Medulla oblongata (tissue), 1 donor: ENCODE measurements at regions not wholly inside any gene's neighbourhood (a gene's known extent, or its start where the extent isn't known, plus 50 kb on each side); places are given as distances from the start of the nearest gene placed in this dataset.
"Not testable (repeated sequence)": the region's sequence is repeated elsewhere in the genome, so short reads cannot be mapped to it uniquely, and the experiment has no call there.

Experiments
- DNase-seq: peaks from one replicate; pipeline ENCODE4 v3.0.0-alpha.2; 2015; ENCODE audit errors: extremely low spot score

GRCh38 chr7:27412164-27412563 lies 169.6 kb downstream of the EVX1 start:
- no peak for DNase-seq

DNA sequence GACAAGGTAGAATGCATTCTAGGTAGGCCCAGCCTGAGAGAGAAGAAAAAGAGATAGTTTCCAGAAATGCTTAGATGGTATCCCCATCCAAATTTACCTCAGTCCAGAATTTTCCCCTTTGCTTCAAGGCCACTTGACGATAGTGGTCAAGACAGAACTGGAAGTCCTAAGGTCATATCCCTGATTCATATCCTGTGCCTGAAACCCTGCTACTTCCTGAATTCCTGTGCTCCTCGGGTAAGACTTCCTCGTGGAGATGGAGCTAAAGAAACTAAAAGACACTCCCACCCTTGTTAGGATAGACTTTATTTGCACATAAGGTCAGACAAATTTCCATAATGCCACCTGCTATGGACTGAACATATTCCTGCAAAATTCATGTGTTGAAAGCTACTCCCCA lies 175.9 kb downstream of the EVX1 start:
- DNase-seq: no peak

DNA sequence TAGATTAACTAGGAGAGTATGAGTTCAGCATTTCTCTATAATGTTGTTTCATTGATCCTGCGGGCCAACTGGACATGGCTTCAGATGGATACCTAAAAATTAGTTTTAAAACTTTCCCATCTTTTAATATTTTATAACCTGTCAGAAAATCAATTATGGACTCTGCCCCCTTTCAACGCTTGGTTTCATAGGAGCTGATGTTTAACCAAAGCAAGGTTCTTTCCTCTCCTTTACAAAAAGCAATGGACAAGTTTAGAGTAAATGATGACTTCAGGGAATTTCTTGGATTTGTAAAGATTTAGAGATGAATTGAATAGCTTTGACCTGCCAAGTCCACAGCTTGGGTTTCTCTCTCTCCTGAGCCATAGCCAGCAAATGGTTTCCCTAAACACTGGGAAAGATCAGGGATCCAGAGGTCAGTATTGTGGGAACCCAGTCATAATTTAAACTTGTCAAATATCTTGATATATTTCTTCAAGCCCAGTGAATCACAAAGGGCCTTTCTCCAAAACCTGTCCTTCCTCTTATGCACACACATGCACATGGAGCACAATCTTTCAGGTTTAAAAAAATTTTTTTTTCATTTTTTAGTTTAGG lies 177.1 kb downstream of the EVX1 start:
- no peak for DNase-seq

DNA sequence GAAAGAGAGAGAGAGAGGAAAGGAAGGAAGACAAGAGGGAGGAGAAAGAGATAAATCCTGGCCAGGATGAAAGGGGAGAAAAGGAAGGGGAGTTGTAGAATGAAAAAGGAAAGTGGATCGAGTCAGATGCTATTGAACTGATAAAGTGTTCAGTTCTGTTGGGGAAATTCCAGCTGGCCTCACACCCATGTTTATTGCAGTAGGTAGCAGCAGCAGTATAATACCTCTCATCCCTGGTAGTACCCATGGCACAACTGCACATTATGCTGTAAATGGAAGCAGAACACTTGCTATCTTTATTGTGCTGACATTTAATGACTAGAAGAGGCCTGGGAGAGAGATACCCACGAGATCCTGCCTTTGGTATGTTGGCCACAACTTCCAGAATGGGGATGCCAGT lies 178.1 kb downstream of the EVX1 start:
- DNase-seq: no peak

- no peak for DNase-seq
Observed at GRCh38 chr7:27423290-27423689, 180.7 kb downstream of the EVX1 start.

- no peak for DNase-seq
Observed at GRCh38 chr7:27423821-27424220, 181.2 kb downstream of the EVX1 start.

DNA sequence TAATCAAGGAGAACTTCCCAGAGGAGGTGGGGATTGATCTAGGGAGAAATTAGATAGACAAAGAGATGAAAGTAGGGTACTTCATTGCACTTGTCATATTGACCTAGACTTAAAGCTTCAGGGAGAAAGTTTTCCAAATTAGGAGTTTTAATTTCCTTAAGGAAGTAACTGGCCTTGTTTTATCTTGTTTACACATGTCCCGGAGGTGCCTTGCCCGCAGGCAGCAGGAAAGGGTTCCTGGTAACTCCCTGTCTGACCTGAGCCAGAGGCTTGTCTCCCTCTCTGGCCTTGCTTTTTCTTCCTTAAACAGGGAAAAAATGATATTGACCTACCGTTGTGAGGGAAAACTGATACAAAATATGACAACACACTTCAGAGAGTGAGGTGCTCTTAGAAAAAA lies 181.6 kb downstream of the EVX1 start:
- no peak for DNase-seq

- DNase-seq: no peak
Observed at GRCh38 chr7:27424749-27425148, 182.1 kb downstream of the EVX1 start.

- no peak for DNase-seq
Observed at GRCh38 chr7:27427416-27427815, 184.8 kb downstream of the EVX1 start.

GRCh38 chr7:27430105-27430504 lies 187.5 kb downstream of the EVX1 start:
- DNase-seq: no peak

DNA sequence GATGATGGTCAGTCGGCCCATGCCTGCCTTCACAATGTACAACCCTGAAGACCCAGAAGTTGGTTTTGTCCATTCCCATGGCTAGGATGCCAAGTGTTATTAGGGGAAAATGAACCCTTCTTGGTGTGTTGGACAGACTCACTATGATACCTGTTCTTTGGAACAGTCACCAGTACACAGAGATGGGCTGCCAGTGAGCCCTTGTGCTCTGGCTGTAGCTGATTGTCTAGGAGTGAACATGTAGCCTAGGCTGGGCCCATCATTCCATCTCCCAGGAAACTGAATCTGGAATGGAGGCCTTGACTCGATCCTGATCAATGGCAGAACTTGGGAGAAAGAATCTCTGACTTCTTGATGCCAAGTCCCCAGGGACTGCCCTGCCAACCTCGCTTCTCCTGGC lies 188.9 kb downstream of the EVX1 start:
- no peak for DNase-seq

GRCh38 chr7:27433581-27433980 lies 191.0 kb downstream of the EVX1 start:
- no peak for DNase-seq

DNA sequence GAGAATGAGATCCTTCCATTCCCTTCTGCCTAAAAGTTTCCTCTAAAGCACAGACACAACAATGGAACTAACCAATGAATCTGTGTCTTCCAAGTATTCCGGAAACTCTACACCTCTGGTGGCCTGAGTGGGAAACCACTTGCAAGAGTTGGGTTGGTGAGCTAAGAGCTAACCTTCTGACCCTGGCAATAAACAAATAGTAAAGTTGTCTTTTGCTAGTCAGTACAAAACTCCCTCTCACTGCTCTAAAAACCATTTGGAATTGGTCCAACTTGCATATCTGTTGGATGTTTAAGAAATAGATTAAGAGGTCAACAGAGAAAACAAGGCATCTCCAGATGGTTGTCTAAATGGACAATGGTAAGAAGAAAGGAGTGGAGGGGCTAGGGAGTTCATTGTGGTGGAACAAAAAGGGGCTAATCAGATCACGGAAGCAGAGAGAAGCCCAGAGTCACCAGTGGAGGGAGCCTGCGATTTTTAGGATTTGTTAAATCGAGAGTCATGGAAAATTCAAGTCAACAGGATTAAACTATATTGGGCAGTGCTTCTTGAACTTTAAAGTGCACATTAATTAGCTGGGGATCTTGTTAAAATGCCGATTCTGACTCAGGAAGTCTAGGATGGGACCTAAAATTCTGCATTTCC lies 192.3 kb downstream of the EVX1 start:
- DNase-seq: no peak

- DNase-seq: no peak
Observed at GRCh38 chr7:27435461-27435860, 192.9 kb downstream of the EVX1 start.

DNA sequence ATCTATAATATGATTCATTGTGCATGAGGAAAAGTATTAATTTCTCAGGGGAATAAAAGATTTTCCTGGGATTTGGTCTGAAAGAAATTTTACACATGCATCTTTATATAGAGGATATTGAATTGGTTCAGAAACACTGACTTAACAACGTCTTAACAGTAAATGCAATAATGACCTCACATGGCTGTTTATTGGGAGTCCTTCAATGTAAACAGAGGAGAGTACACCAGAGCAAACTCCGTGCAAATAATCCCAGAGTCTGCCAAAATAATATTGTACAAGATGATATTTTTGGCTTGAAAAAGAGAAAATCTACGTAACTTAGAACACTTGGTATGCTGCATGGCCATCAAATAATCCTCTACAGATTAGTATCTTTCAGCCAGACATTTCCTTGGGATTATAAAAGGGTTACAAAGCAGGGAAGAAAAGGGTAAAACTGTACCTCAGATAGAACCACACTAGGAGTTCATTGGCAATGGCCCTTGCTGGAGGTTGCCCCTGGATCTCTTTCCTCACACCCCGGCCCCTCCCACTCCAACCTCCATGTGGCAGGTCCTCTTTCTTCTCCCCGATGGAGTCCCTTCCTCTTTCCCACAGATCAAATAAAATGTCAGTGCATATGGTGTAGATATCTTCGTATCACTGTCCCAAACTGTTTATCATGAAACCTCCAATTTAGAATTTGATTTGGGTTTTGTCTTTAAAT lies 196.4 kb downstream of the EVX1 start:
- DNase-seq: no peak

DNA sequence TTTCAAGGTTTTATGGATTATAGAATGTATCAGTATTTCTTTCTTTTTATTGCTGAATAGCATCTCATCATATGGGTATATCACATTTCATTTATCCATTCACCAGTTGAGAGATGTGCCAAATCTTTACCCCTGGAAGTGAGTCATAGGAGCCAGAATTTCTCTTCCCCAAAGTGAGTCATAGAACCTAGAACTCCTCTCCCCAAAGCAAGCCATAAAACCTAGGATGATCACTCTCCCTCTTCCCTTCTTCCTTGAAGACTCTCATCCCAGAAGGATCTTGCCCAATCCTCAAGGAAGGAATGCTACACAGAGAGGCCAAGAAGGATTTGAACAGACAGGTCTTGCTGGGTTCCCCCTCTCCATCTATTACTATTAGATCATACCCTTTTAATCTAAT lies 199.9 kb downstream of the EVX1 start:
- no peak for DNase-seq

- not testable (repeated sequence) for DNase-seq
Observed at GRCh38 chr7:27449046-27449445, 206.4 kb downstream of the EVX1 start.

- DNase-seq: no peak
Observed at GRCh38 chr7:27453702-27454405, 208.8 kb downstream of the HIBADH start.

DNA sequence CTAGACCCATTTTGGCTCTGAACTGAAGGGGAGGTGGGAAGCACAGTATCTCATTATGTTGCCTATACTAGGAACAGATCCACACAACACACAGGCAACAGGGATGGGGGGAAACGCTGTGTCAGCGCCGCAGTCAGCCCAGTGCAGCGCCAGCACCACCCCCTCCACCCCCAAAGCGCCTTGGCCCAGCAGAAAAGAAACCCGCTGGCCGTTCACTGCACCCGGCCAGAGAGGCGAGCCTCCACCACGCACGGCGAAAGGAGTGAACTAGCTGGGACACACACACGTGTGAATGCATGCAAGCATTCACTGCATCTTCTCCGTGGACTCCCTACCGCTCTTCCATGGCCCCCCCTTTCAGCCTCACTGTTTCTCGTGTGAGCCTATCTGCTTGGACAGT lies 205.6 kb downstream of the HIBADH start:
- not testable (repeated sequence) for DNase-seq

DNA sequence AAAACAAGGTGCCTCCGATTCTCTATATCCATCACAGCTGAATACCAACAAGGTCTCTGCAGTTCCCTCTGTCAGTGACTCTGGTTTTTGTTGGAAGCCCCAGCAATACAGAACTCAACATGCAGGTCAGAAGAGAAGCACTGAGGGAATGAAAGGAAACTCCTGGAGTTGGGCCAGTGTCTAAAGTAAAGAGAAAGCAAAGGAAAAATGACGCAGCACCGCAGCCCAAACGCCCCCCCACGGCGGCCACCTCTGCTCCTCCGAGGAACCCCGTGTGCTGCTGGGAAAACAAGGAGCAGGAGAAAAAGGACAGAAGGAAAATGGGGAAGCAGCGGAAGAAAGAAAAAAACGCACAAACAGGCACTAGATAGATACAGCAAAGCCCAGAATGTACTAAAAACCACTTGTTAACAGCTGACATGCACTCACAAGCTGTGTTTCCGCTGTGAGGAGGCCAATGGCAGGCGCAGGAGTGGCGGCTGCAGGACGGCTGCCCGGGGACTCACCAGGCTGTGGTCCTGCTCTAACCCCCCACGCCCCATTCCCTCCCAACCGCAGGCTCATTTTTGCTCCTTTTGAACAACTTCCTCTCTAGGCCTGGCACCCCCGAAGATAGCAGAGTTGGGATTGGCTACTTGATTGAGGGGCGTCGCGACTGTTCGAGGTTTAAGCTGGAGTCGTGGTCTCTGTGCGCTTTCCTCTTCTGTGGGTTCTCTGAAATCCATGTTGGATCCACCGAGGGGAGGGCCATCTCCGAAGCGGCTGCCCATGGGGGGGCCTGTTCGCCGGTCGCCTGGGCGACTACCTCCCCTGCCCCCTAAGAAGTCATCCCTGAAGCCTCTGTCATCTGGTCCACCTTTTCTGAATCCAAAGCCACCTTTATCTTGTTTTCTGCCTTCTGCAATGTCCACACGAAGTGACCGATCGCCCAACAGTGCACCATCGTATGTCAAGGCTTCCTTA lies 204.8 kb downstream of the HIBADH start:
- not testable (repeated sequence) for DNase-seq

GRCh38 chr7:27459021-27459730 lies 203.5 kb downstream of the HIBADH start:
- DNase-seq: no peak
